K562 (cell line): ENCODE measurements at regions not wholly inside any gene's neighbourhood (a gene's known extent, or its start where the extent isn't known, plus 50 kb on each side); places are given as distances from the start of the nearest gene placed in this dataset.

Experiments used
- ATAC-seq: fragments of 200-7000 bp; cut with Tn5 transposase; 3 replicates; pipeline ENCODE4 v1.9.1; 2020; ENCODE audit warnings: moderate library complexity
- BruUV-seq: library from RNA; stranded (reverse); fragments of 400-500 nt; replicated peaks from 2 replicates; lab custom pipeline; 2021; lab: Mats Ljungman, UMichigan
- CTCF ChIA-PET: fragments of 300-600 bp; formaldehyde crosslinking; extraction: SDS; loops from one replicate; lab custom pipeline; 2021; ENCODE audit warnings: low intra/inter-chr PET ratio; lab: Yijun Ruan, JAX
- POLR2A ChIA-PET: fragments of 300-600, 350-650 bp; sonication (Branson Sonifier 250); formaldehyde crosslinking; extraction: SDS; loops from one replicate; lab custom pipeline; 2021; ENCODE audit warnings: antibody characterized with exemption, inconsistent platforms; lab: Yijun Ruan, JAX
- DNase-seq, 4 experiments: peaks; one replicate each; pipeline versions ENCODE4 v3.0.0 to v3.0.0-alpha.2; 2011 to 2018; ENCODE audit warnings: low spot score in 3 of 4, mixed read lengths in 3 of 4; ENCODE audit errors: extremely low read depth in 1 of 4
- FAIRE-seq: peaks from 2 replicates; lab custom pipeline; 2011; peaks lifted over from hg19 to GRCh38; lab: Jason Lieb, UNC
- H2AFZ ChIP-seq: 2 replicates; pipeline ENCODE4 v1.6.0; 2011; ENCODE audit warnings: low read depth, low read length, control low read depth, inconsistent platforms
- H3K27ac ChIP-seq: fragments of 200-600 bp; 3 replicates; pipeline ENCODE4 v1.8.0; 2011; ENCODE audit warnings: low read depth, mild to moderate bottlenecking, control low read depth, inconsistent platforms, low read length, moderate library complexity, mixed read lengths; ENCODE audit errors: extremely low read depth
- H3K27me3 ChIP-seq, 2 experiments: fragments of 300-600 bp in 1 of 2; 2 replicates in 1 of 2; 3 replicates in 1 of 2; pipeline versions ENCODE4 v1.6.0 to v1.8.0; 2011; ENCODE audit warnings: inconsistent platforms in 2 of 2, low read length in 2 of 2, mild to moderate bottlenecking in 1 of 2, mixed read lengths in 1 of 2, moderate library complexity in 1 of 2; ENCODE audit not compliant: control insufficient read depth in 2 of 2, insufficient read depth in 2 of 2
- H3K36me3 ChIP-seq: fragments of 300-600 bp; 3 replicates; pipeline ENCODE4 v1.8.0; 2011; ENCODE audit warnings: mild to moderate bottlenecking, low read length, inconsistent platforms; ENCODE audit not compliant: control insufficient read depth, insufficient read depth
- H3K4me1 ChIP-seq, 2 experiments: fragments of 200-600 bp in 1 of 2; replicated peaks in 1 of 2; 2 replicates in 1 of 2; 3 replicates in 1 of 2; pipeline versions ENCODE4 v1.5.1 to v1.8.0; 2011; ENCODE audit warnings: inconsistent platforms in 2 of 2, low read length in 2 of 2, mild to moderate bottlenecking in 1 of 2, mixed read lengths in 1 of 2, moderate library complexity in 1 of 2; ENCODE audit not compliant: control insufficient read depth in 2 of 2, insufficient read depth in 2 of 2
- H3K4me2 ChIP-seq: 2 replicates; pipeline ENCODE4 v1.6.1; 2011; ENCODE audit warnings: low read length, control low read depth, inconsistent platforms, mixed read lengths; ENCODE audit not compliant: insufficient read depth
- H3K4me3 ChIP-seq: fragments of 200-600 bp; sonication (generic), shearing (Covaris generic); 2 replicates; pipeline ENCODE4 v1.5.1; 2016; ENCODE audit warnings: control low read depth, inconsistent platforms
- H3K79me2 ChIP-seq: fragments of 200-600 bp; 3 replicates; pipeline ENCODE4 v1.8.0; 2011; ENCODE audit warnings: low read length, inconsistent platforms; ENCODE audit not compliant: control insufficient read depth, insufficient read depth
- H3K9ac ChIP-seq, 2 experiments: 2 replicates each; pipeline versions ENCODE4 v1.6.0 to v1.6.1; 2011; ENCODE audit warnings: low read depth in 2 of 2, low read length in 2 of 2, control low read depth in 1 of 2, inconsistent platforms in 1 of 2, mild to moderate bottlenecking in 1 of 2, mixed read lengths in 1 of 2; ENCODE audit not compliant: insufficient read depth in 1 of 2
- H3K9me1 ChIP-seq: one replicate; pipeline ENCODE4 v1.6.0; 2011; ENCODE audit warnings: inconsistent platforms, mild to moderate bottlenecking, low read length, moderate library complexity; ENCODE audit not compliant: control insufficient read depth, insufficient read depth
- H3K9me3 ChIP-seq: replicated peaks from 2 replicates; pipeline ENCODE4 v1.5.1; 2011; ENCODE audit warnings: low read depth, low read length, inconsistent platforms; ENCODE audit not compliant: control insufficient read depth, insufficient read depth
- H4K20me1 ChIP-seq: replicated peaks from 2 replicates; pipeline ENCODE4 v1.6.1; 2011; ENCODE audit warnings: low read length, inconsistent platforms, mixed read lengths; ENCODE audit not compliant: control insufficient read depth, insufficient read depth
- BACH1 ChIP-seq: fragments of 200-800 bp; sonication (Bioruptor generic); IDR thresholded peaks from 2 replicates; pipeline ENCODE4 v1.6.1; 2016; ENCODE audit warnings: missing genetic modification characterization, missing compliant biosample characterization
- FOXJ2 ChIP-seq: fragments of 200-800 bp; sonication (Bioruptor generic); IDR thresholded peaks from 2 replicates; pipeline ENCODE4 v1.6.1; 2016; ENCODE audit warnings: missing genetic modification characterization, missing compliant biosample characterization
- HNRNPK ChIP-seq: fragments of 200-400 bp; formaldehyde crosslinking; IDR thresholded peaks from one replicate; pipeline ENCODE4 v1.6.1; 2018; ENCODE audit warnings: mild to moderate bottlenecking, low read depth, low read length; ENCODE audit not compliant: poor library complexity, severe bottlenecking
- KDM1A ChIP-seq, 2 experiments: fragments of 450-650 bp; IDR thresholded peaks; 2 replicates each; pipeline ENCODE4 v1.6.1; 2016; ENCODE audit warnings: mild to moderate bottlenecking in 2 of 2
- KLF16 ChIP-seq: IDR thresholded peaks from 2 replicates; pipeline ENCODE4 v1.6.1; 2016; ENCODE audit warnings: antibody characterized with exemption
- MTA1 ChIP-seq: fragments of 450-650 bp; IDR thresholded peaks from 2 replicates; pipeline ENCODE4 v1.6.1; 2017; ENCODE audit warnings: borderline replicate concordance
- PHB ChIP-seq: fragments of 250-450 bp; sonication (Bioruptor Pico); IDR thresholded peaks from 2 replicates; pipeline ENCODE4 v1.5.0; 2021
- PHF20 ChIP-seq: fragments of 450-650 bp; IDR thresholded peaks from 2 replicates; pipeline ENCODE4 v1.6.1; 2018; ENCODE audit not compliant: partially characterized antibody
- RFX7 ChIP-seq: fragments of 250-450 bp; sonication (Bioruptor Pico); IDR thresholded peaks from 2 replicates; pipeline ENCODE4 v1.5.1; 2021; ENCODE audit warnings: mild to moderate bottlenecking
- TCF7L2 ChIP-seq: fragments of 150-350 bp; IDR thresholded peaks from 2 replicates; pipeline ENCODE4 v1.6.1; 2016; ENCODE audit warnings: low read depth, mild to moderate bottlenecking, low read length, moderate library complexity
- THRAP3 ChIP-seq: fragments of 450-650 bp; IDR thresholded peaks from 2 replicates; pipeline ENCODE4 v1.6.1; 2016; ENCODE audit warnings: mild to moderate bottlenecking, inconsistent platforms, borderline replicate concordance
- ZC3H11A ChIP-seq: IDR thresholded peaks from 2 replicates; pipeline ENCODE4 v1.6.1; 2012; ENCODE audit warnings: low read depth, low read length, improper control_type of control experiment
- ZNF133 ChIP-seq: fragments of 250-450 bp; sonication (Bioruptor Pico); IDR thresholded peaks from 2 replicates; pipeline ENCODE4 v1.4.0; 2020; ENCODE audit warnings: mild to moderate bottlenecking
- ZNF408 ChIP-seq: fragments of 250-450 bp; sonication (Bioruptor Pico); IDR thresholded peaks from 2 replicates; pipeline ENCODE4 v1.4.0; 2020; ENCODE audit warnings: low read depth, mild to moderate bottlenecking, moderate library complexity
- ZNF830 ChIP-seq: fragments of 250-450 bp; sonication (Bioruptor Pico); IDR thresholded peaks from 2 replicates; pipeline ENCODE4 v1.5.0; 2021; ENCODE audit warnings: mild to moderate bottlenecking
- WGBS: fragments of 100-300 bp; shearing (Covaris generic); methylation state at CpG from one replicate; pipeline ENCODE4 v1.1.6; 2016; ENCODE audit warnings: low coverage, mixed read lengths; ENCODE audit not compliant: insufficient coverage; ENCODE audit errors: missing lambda C conversion rate; 5-methylcytosine and 5-hydroxymethylcytosine counted together
- in situ Hi-C: fragments of 300-500 bp; cut with MboI; formaldehyde crosslinking; loops from 4 replicates; pipeline ENCODE4 v1.15.0; 2018; ENCODE audit warnings: inconsistent platforms, mixed read lengths
- intact Hi-C: fragments of 100-400 bp; cut with micrococcal nuclease; formaldehyde crosslinking; loops from 2 replicates; pipeline ENCODE4 v1.14.2; 2022
- TF ChIP-seq, protein P1 (sequence below): sonication (generic); formaldehyde crosslinking; IDR thresholded peaks from 2 replicates; pipeline ENCODE4 v1.8.0; 2023; ENCODE audit warnings: mild to moderate bottlenecking, missing genetic modification reagents
- TF ChIP-seq, protein P2 (sequence below): fragments of 450-650 bp; IDR thresholded peaks from 2 replicates; pipeline ENCODE4 v1.7.0; 2016; ENCODE audit warnings: borderline replicate concordance
- TF ChIP-seq, protein P3 (sequence below): fragments of 450-650 bp; formaldehyde crosslinking; IDR thresholded peaks from 2 replicates; pipeline ENCODE4 v1.4.0; 2020; ENCODE audit warnings: mild to moderate bottlenecking

DNA sequence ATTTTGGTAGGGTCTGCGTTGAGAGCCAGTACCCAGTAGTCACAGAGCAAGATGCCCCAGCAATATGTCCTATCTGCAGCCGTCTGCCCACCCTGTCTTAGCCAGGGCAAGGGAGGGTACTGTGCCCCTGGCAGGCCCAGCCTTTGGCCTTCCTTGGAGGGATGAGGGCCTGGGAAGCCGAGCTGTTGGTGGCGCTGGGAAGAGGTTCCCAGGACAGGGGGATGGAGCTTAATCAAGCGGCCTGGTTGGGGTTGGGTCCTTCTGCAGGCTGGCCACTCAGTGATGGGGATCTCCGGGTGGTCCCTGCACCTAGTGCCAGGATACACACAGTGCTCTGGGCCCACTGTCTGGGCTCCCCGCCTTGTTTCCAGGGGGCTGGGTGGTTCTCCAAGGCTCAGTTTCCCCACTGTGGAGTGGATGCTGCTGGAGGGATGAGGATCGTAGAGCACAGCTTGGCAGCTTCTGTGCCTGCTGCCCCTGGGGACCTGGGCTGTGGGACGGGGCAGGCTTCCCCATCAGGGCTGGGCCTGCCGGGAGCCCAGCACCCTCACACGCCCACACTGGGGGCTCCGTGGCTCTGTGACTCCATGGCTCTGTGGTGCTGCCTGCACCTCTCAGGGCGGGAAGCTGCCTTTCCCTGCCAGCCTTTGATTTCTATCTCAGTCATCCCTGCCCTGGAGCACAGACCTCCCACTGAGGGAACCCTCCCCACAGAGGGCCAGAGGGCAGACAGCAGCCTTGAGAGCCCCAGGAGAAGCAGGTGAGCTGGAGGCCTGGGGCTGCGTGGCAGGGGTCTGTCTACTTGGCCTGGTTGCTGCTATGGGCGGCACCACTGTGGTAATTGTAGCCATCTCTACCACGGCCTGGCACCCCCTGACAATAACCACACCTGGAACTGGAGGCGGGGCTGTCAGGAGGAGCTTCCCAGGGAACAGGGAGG, 357.0 kb downstream of the TMEM121 start:
- H3K9ac ChIP-seq = no peak overlapping the region
- BruUV-seq = no TSS peak
- H3K36me3 ChIP-seq = no peaks in the 10 kb centered on the region
- ATAC-seq = no peak
- H3K27ac ChIP-seq = no peak overlapping the region
- no peak for FAIRE-seq
- H4K20me1 ChIP-seq = no peaks in the 10 kb centered on the region
- no peaks in the 10 kb centered on the region for H3K79me2 ChIP-seq
- in situ Hi-C loops (no loop called here), intact Hi-C loops (no loop called here)
- peaks cover 0 to 6% of the 10 kb centered on the region in 2 experiments; a peak in 2 of 5 replicates for H3K27me3 ChIP-seq
- CTCF ChIA-PET = no interaction called here
- H3K9me1 ChIP-seq = no peaks in the 10 kb centered on the region
- H3K9me3 ChIP-seq = no peaks in the 10 kb centered on the region
- H3K4me2 ChIP-seq = no peak overlapping the region
- 0% methylated on average over 13 of the region's 17 CpGs for whole genome bisulfite sequencing
- H3K4me1 ChIP-seq = no peaks in the 10 kb centered on the region
- POLR2A ChIA-PET = no interaction called here
- H3K4me3 ChIP-seq = no peak overlapping the region
- no peak overlapping the region for H2AFZ ChIP-seq
- DNase-seq = no peak
- TF ChIP-seq THRAP3 (no peak), TCF7L2 (no peak), PHB (no peak), BACH1 (tag) (no peak), PHF20 (no peak), KDM1A (IDR thresholded peaks at IDR 0.05) (no peak), RFX7 (CRISPR knock-in tag) (no peak), KLF16 (no peak), MTA1 (no peak), ZNF830 (CRISPR knock-in tag) (no peak), HNRNPK (no peak), FOXJ2 (tag) (no peak), ZC3H11A (no peak), ZNF133 (no peak), ZNF408 (no peak)
- TF ChIP-seq, protein P1, sequence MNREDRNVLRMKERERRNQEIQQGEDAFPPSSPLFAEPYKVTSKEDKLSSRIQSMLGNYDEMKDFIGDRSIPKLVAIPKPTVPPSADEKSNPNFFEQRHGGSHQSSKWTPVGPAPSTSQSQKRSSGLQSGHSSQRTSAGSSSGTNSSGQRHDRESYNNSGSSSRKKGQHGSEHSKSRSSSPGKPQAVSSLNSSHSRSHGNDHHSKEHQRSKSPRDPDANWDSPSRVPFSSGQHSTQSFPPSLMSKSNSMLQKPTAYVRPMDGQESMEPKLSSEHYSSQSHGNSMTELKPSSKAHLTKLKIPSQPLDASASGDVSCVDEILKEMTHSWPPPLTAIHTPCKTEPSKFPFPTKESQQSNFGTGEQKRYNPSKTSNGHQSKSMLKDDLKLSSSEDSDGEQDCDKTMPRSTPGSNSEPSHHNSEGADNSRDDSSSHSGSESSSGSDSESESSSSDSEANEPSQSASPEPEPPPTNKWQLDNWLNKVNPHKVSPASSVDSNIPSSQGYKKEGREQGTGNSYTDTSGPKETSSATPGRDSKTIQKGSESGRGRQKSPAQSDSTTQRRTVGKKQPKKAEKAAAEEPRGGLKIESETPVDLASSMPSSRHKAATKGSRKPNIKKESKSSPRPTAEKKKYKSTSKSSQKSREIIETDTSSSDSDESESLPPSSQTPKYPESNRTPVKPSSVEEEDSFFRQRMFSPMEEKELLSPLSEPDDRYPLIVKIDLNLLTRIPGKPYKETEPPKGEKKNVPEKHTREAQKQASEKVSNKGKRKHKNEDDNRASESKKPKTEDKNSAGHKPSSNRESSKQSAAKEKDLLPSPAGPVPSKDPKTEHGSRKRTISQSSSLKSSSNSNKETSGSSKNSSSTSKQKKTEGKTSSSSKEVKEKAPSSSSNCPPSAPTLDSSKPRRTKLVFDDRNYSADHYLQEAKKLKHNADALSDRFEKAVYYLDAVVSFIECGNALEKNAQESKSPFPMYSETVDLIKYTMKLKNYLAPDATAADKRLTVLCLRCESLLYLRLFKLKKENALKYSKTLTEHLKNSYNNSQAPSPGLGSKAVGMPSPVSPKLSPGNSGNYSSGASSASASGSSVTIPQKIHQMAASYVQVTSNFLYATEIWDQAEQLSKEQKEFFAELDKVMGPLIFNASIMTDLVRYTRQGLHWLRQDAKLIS (CRISPR knock-in tag) = no peak
- TF ChIP-seq, protein P2, sequence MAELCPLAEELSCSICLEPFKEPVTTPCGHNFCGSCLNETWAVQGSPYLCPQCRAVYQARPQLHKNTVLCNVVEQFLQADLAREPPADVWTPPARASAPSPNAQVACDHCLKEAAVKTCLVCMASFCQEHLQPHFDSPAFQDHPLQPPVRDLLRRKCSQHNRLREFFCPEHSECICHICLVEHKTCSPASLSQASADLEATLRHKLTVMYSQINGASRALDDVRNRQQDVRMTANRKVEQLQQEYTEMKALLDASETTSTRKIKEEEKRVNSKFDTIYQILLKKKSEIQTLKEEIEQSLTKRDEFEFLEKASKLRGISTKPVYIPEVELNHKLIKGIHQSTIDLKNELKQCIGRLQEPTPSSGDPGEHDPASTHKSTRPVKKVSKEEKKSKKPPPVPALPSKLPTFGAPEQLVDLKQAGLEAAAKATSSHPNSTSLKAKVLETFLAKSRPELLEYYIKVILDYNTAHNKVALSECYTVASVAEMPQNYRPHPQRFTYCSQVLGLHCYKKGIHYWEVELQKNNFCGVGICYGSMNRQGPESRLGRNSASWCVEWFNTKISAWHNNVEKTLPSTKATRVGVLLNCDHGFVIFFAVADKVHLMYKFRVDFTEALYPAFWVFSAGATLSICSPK = no peak
- TF ChIP-seq, protein P3, sequence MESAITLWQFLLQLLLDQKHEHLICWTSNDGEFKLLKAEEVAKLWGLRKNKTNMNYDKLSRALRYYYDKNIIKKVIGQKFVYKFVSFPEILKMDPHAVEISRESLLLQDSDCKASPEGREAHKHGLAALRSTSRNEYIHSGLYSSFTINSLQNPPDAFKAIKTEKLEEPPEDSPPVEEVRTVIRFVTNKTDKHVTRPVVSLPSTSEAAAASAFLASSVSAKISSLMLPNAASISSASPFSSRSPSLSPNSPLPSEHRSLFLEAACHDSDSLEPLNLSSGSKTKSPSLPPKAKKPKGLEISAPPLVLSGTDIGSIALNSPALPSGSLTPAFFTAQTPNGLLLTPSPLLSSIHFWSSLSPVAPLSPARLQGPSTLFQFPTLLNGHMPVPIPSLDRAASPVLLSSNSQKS (CRISPR knock-in tag) = no peak
